Vagina (tissue), 2 donors: ENCODE measurements at regions not wholly inside any gene's neighbourhood (a gene's known extent, or its start where the extent isn't known, plus 50 kb on each side); places are given as distances from the start of the nearest gene placed in this dataset.

Experiments used
- DNase-seq, 2 donors: peaks; one replicate each; pipeline ENCODE4 v3.0.0-alpha.2; 2017; ENCODE audit errors: extremely low spot score in 2 of 2
- H3K27ac ChIP-seq: fragments of 200-600 bp; sonication (generic); one replicate; pipeline ENCODE4 v1.5.1; 2019
- H3K27me3 ChIP-seq: fragments of 200-600 bp; sonication (generic); one replicate; pipeline ENCODE4 v1.5.1; 2019
- H3K36me3 ChIP-seq, 2 donors: fragments of 200-600 bp; sonication (generic); one replicate each; pipeline ENCODE4 v1.5.1; 2017 to 2019
- H3K4me1 ChIP-seq: fragments of 200-600 bp; sonication (generic); one replicate; pipeline ENCODE4 v1.5.1; 2019
- H3K4me3 ChIP-seq, 2 donors: fragments of 200-600 bp; sonication (generic); 1 replicate in 1 of 2; 2 replicates in 1 of 2; pipeline ENCODE4 v1.5.1; 2016 to 2019
- H3K9me3 ChIP-seq: fragments of 200-600 bp; sonication (generic); one replicate; pipeline ENCODE4 v1.5.1; 2019
- POLR2A ChIP-seq, 2 donors: fragments of 450-650 bp; IDR thresholded peaks; one replicate each; pipeline ENCODE4 v1.6.1; 2017; ENCODE audit warnings: antibody characterized with exemption in 2 of 2, mild to moderate bottlenecking in 2 of 2, moderate library complexity in 2 of 2
- POLR2AphosphoS5 ChIP-seq, 2 donors: sonication (generic); formaldehyde crosslinking; IDR thresholded peaks; one replicate each; pipeline ENCODE4 v1.9.0; 2017; ENCODE audit warnings: antibody characterized with exemption in 2 of 2, mild to moderate bottlenecking in 2 of 2, low read depth in 1 of 2; ENCODE audit not compliant: insufficient read depth in 1 of 2
- intact Hi-C: fragments of 100-400 bp; cut with DNase I; formaldehyde crosslinking; loops from one replicate; pipeline ENCODE4 v1.15.1; 2023
- TF ChIP-seq, protein P1 (sequence below), 3 experiments: fragments of 450-650 bp in 2 of 3; fragments of 200-600 bp in 1 of 3; sonication (generic) in 1 of 3; IDR thresholded peaks; one replicate each; pipeline ENCODE4 v1.5.1; 2017 to 2019; ENCODE audit warnings: antibody characterized with exemption in 3 of 3, mild to moderate bottlenecking in 2 of 3, moderate library complexity in 2 of 3

DNA sequence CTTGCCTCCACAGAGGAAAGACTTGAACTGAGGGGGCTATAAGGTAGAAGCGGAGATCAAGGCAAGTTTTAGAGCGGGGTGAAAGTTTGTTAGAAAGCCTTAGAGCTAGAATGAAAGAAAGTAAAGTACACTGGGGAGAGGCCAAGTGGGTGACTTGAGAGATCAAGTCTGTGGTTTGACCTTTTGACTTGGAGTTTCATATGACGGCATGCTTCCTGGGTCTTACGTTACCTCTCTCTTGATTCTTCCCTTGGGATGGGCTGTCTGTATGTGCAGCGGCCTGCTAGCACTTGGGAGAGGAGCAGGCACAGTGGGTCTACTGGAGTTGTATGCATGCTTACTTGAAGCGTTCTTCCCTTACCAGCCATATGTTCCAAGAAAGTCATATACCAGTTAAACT lies 1768.5 kb downstream of the PCDH9 start:
- H3K27ac ChIP-seq: no peak overlapping the region
- H3K4me3 ChIP-seq: no peak overlapping the region
- TF ChIP-seq POLR2AphosphoS5 (IDR thresholded peaks at IDR 0.05; ENCODE audit: insufficient read depth in 1 of 2, low read depth in 1 of 2) (no peak), POLR2A (IDR thresholded peaks at IDR 0.05) (no peak)
- TF ChIP-seq, protein P1, sequence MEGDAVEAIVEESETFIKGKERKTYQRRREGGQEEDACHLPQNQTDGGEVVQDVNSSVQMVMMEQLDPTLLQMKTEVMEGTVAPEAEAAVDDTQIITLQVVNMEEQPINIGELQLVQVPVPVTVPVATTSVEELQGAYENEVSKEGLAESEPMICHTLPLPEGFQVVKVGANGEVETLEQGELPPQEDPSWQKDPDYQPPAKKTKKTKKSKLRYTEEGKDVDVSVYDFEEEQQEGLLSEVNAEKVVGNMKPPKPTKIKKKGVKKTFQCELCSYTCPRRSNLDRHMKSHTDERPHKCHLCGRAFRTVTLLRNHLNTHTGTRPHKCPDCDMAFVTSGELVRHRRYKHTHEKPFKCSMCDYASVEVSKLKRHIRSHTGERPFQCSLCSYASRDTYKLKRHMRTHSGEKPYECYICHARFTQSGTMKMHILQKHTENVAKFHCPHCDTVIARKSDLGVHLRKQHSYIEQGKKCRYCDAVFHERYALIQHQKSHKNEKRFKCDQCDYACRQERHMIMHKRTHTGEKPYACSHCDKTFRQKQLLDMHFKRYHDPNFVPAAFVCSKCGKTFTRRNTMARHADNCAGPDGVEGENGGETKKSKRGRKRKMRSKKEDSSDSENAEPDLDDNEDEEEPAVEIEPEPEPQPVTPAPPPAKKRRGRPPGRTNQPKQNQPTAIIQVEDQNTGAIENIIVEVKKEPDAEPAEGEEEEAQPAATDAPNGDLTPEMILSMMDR (IDR thresholded peaks at IDR 0.05): no peak
- DNase-seq: no peak
- H3K27me3 ChIP-seq: no peaks in the 10 kb centered on the region
- no peaks in the 10 kb centered on the region for H3K4me1 ChIP-seq
- intact Hi-C loops: no loop called here
- no peaks in the 10 kb centered on the region for H3K9me3 ChIP-seq
- no peaks in the 10 kb centered on the region for H3K36me3 ChIP-seq

DNA sequence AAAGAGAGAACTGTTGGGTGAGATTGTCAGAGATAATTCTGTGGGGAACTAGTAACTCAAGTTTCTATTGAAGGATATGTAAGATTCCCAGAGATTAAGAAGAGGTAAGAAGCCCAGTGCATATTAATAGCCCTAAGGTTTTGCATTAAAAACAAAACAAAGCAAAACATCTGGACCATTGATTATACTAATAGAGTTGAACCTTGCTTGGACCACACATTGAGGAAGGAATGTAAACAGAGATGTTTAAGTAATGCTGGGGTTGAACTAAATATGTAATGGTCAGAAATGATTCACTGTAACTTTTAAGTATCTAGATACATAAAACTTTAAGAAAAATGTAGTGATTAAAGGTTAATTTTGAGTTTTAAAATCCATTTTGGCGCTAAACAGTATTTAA lies 1770.0 kb downstream of the PCDH9 start:
- Histone ChIP-seq H3K27ac (no peak overlapping the region), H3K9me3 (no peaks in the 10 kb centered on the region), H3K27me3 (no peaks in the 10 kb centered on the region), H3K36me3 (no peaks in the 10 kb centered on the region), H3K4me3 (no peak overlapping the region), H3K4me1 (no peaks in the 10 kb centered on the region)
- no peak for DNase-seq
- intact Hi-C loops: no loop called here
- TF ChIP-seq, protein P1 (IDR thresholded peaks at IDR 0.05): no peak
- TF ChIP-seq POLR2A (IDR thresholded peaks at IDR 0.05) (no peak), POLR2AphosphoS5 (IDR thresholded peaks at IDR 0.05; ENCODE audit: insufficient read depth in 1 of 2, low read depth in 1 of 2) (no peak)

DNA sequence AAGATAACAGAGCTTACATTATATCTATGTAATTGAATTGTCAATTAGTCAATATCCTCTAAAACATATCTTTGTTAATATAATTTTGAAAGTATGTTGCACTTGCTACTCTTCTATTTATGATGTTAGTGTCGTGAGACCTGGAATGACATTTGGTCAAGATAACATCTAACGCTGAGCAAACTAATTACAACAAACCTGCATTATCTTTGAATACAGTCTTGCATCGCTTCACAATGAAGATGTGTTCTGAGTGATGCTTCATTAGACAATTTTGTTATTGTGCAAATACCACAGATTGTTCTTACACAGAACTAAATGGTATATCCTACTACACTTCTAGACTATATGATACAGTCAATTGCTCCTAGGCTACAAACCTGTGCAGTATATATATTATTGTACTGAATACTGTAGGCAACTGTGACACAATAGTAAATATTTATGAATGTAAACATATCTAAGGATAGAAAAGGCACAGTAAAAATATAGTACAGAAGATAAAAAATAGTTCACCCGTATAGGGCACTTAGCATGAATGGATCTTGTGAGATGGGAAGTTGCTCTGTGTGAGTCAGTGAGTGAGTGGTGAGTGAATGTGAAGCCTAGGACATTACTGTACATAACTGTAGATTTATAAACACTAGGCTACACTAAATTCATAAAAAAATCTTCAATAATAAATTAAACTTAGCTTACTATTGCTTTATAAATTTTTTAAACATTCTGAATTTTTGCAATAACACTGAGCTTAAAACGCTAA lies 1773.8 kb downstream of the PCDH9 start:
- Histone ChIP-seq H3K27me3 (no peaks in the 10 kb centered on the region), H3K9me3 (no peaks in the 10 kb centered on the region), H3K27ac (no peak overlapping the region), H3K4me3 (no peak overlapping the region), H3K4me1 (no peaks in the 10 kb centered on the region), H3K36me3 (no peaks in the 10 kb centered on the region)
- TF ChIP-seq, protein P1 (IDR thresholded peaks at IDR 0.05): no peak
- TF ChIP-seq POLR2A (IDR thresholded peaks at IDR 0.05): no peak
- no peak for TF ChIP-seq POLR2AphosphoS5 (IDR thresholded peaks at IDR 0.05; ENCODE audit: insufficient read depth in 1 of 2, low read depth in 1 of 2)
- intact Hi-C loops: no loop called here
- no peak for DNase-seq

DNA sequence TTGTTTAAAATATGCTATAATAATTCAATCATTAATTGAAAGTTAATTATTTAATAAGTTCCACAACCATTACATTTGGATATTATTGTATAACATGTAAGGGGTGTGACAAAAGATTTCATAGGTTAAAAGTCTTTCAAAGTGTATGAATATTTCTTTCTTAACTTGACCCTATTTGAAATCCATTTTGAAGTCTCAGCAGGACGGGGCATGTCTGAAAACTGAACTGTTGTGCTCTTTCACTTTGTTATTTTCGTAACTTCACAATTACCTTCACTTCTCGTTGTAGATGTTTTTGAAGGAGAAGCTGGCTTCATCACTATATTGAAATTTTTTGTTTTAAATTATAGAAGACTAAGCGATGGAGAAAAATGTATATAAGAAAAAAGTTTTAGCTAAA lies 1775.7 kb downstream of the PCDH9 start:
- TF ChIP-seq, protein P1 (IDR thresholded peaks at IDR 0.05): no peak
- TF ChIP-seq POLR2AphosphoS5 (IDR thresholded peaks at IDR 0.05; ENCODE audit: insufficient read depth in 1 of 2, low read depth in 1 of 2): no peak
- no peak for TF ChIP-seq POLR2A (IDR thresholded peaks at IDR 0.05)
- intact Hi-C loops: no loop called here
- Histone ChIP-seq H3K36me3 (no peaks in the 10 kb centered on the region), H3K27me3 (no peaks in the 10 kb centered on the region), H3K4me3 (no peak overlapping the region), H3K4me1 (no peaks in the 10 kb centered on the region), H3K9me3 (no peaks in the 10 kb centered on the region), H3K27ac (no peak overlapping the region)
- no peak for DNase-seq

DNA sequence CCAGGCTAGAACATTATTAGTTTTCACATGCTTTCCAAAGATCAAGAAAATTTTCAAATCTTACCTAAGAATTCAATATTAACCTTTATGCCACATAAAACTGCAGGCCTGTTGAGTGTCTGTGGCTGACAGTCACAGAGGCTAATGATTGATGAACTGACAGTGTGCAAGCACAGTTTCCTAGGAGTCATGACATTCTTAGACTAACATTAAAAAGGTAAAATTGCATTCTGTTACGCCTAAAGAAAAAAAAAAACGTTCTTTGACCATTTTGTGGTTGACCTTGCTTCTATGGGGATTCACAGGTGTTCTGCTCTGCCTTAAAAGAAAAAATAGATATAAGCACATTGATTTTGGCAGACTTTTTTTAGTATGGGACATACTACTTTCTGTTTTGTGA lies 1776.2 kb downstream of the PCDH9 start:
- Histone ChIP-seq H3K4me1 (no peaks in the 10 kb centered on the region), H3K27me3 (no peaks in the 10 kb centered on the region), H3K36me3 (no peaks in the 10 kb centered on the region), H3K4me3 (no peak overlapping the region), H3K27ac (no peak overlapping the region), H3K9me3 (no peaks in the 10 kb centered on the region)
- intact Hi-C loops: no loop called here
- DNase-seq: no peak
- no peak for TF ChIP-seq POLR2A (IDR thresholded peaks at IDR 0.05)
- no peak for TF ChIP-seq POLR2AphosphoS5 (IDR thresholded peaks at IDR 0.05; ENCODE audit: insufficient read depth in 1 of 2, low read depth in 1 of 2)
- TF ChIP-seq, protein P1 (IDR thresholded peaks at IDR 0.05): no peak
